ENCODE measurements at regions not wholly inside any gene's neighbourhood (a gene's known extent, or its start where the extent isn't known, plus 50 kb on each side); places are given as distances from the start of the nearest gene placed in this dataset.
"Not testable (repeated sequence)": the region's sequence is repeated elsewhere in the genome, so short reads cannot be mapped to it uniquely, and the experiment has no call there.

GRCh38 chr22:15782933-15783332, 93.1 kb downstream of the POTEH start:
- TF ChIP-seq YY1 (IDR thresholded peaks at IDR 0.05; ENCODE audit: borderline replicate concordance in 1 of 3, control insufficient read depth in 1 of 3, extremely low read depth in 1 of 3, insufficient read depth in 3 of 3, insufficient read length in 1 of 3, insufficient replicate concordance in 2 of 3, low read depth in 1 of 3, low read length in 2 of 3); CTCF (IDR thresholded peaks at IDR 0.05 in 2 of 3, conservative IDR thresholded peaks at IDR 0.05 in 1 of 3; ENCODE audit: insufficient read depth in 2 of 3, low read depth in 1 of 3, low read length in 3 of 3); FOXM1 (IDR thresholded peaks at IDR 0.05; ENCODE audit: low read depth); FOXM1 (CRISPR knock-in tag; IDR thresholded peaks at IDR 0.05; ENCODE audit: low read depth); SETDB1 (IDR thresholded peaks at IDR 0.05; ENCODE audit: low read length); SP1 (CRISPR knock-in tag; IDR thresholded peaks at IDR 0.05); ZBTB49 (CRISPR knock-in tag; IDR thresholded peaks at IDR 0.05; ENCODE audit: borderline replicate concordance); KLF16 (IDR thresholded peaks at IDR 0.05); BRCA1 (IDR thresholded peaks at IDR 0.05); BRCA1 (CRISPR knock-in tag; IDR thresholded peaks at IDR 0.05); ZNF695 (CRISPR knock-in tag; IDR thresholded peaks at IDR 0.05); SRF (CRISPR knock-in tag; IDR thresholded peaks at IDR 0.05); FOXP1 (CRISPR knock-in tag; IDR thresholded peaks at IDR 0.05); UBTF (IDR thresholded peaks at IDR 0.05; ENCODE audit: borderline replicate concordance in 1 of 2, low read depth in 2 of 2, low read length in 2 of 2); PML (IDR thresholded peaks at IDR 0.05; ENCODE audit: low read length); FOXO4 (CRISPR knock-in tag; IDR thresholded peaks at IDR 0.05): not testable (repeated sequence)
